NCI-H1092 (cell line): ENCODE measurements at regions not wholly inside any gene's neighbourhood (a gene's known extent, or its start where the extent isn't known, plus 50 kb on each side); places are given as distances from the start of the nearest gene placed in this dataset.
"Not testable (repeated sequence)": the region's sequence is repeated elsewhere in the genome, so short reads cannot be mapped to it uniquely, and the experiment has no call there.

ENCODE experiments used
- DNase-seq: peaks from one replicate; lab custom pipeline; 2025; lab: John Stamatoyannopoulos, UW

DNA sequence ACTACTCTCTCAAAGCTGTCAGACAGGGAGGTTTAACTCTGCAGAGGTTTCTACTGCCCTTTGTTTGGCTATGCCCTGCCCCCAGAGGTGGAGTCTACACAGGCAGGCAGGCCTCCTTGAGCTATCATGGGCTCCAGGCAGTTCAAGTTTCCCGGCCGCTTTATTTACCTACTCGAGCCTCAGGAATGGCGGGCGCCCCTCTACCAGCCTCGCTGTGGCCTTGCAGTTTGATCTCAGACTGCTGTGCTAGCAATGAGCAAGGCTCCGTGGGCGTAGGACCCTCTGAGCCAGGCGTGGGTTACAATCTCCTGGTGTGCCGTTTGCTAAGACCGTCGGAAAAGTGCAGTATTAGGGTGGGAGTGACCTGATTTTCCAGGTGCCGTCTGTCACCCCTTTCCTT is 124.3 kb downstream of the PTCHD1 start:
- not testable (repeated sequence) for DNase-seq

DNA sequence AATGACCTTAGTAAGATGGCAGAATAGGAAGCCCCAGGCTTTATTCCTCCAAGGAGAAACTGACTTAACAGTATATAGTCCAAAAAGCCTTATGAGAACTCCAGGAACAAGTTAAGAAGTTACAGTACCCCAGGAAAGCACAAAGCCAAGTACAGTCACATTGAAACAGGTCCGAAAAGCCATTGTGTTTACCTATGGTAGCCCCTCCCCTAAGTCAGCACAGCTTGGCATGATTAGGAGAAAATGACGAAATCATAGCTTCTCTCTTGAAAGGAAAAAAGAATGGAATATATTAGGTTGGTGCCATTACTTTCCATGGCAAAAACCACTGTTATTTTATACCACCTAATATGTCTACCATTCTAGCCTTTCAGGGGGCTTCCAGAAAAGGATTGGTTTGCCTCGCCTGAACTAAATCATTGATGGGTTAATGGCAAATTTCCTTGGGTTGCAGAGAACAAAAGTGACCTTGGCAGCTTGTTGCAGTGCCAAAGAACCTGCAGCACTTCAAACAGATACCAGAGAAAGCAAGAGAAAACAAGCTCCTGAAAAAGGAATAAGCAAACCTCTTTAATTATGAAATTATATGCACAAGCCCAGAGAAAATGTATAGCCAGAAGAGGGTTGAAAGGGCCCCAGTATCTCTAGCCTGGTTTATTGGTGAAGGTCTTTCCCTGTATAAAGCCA is 130.6 kb downstream of the PTCHD1 start:
- DNase-seq, result no peak

DNA sequence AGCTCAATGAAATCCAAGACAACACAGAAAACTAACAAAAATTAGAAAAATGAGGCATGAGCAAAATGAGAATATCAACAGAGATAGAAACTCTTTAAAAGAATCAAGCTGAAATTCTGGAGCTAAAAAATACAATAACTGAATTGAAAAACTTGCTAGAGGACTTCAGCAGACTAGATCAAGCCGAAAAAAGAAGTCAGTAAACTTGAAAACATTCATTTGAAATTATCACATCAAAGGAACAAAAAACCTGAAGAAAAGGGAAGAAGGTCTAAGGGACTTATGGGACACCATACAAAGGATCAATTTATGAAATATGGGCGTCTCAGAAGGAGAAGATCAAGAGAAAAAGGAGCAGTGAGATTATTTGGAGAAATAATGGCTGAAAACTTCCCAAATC is 131.3 kb downstream of the PTCHD1 start:
- no peak for DNase-seq

DNA sequence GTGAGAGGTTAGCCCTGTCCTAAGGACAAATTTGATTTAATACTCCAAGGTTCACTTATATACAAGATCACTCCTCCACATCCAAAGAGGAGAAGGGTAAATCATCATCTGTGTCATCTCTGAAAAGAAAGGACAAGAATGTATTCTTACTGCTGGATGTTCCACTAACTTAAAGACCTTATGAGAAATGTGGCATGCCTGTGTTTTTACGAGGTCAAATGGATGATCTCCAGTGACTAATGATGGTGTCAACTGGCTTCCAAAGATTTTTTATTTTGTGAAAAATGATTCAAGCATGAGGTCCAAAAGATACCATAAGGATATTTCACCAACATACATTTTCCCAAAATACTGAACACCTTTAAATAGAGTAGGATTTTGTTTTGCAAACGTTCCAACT is 143.4 kb downstream of the PTCHD1 start:
- DNase-seq, result no peak

DNA sequence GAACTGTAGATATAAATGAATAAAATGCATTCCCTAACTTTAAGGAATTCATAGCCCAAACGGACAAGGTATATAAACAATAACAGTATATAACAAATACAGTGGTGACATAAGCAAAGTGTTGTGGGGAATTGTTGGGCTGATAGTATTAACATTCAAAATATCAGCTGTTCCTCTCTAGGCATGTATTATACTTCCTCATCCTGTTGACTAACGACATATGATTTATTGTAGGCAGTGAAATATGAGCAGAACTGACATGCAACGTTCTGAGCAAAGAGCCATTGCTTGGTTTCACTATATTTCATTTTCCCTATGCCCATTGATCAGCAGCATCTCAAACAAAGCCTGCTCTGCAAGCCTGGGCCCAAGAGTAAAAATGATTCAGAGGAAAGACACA is 143.9 kb downstream of the PTCHD1 start:
- no peak for DNase-seq

DNA sequence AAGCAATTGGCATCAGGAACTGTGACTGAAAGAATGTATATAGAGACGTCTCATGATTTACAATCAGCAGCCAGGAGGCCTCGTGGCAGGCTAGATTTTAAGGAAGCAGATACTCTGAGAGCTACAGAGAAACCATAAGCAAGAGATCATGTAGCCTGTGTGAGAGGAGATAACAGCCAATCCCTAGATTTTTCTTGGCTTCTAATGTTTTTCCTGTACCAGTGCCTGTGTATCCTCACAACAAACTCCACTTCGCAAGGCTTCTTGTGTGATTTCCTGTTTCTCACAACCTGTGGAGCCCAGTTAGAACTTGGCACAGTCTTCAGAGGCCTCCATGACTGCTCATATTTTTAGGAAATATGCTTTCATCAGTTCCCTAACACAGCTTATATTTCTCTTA is 147.9 kb downstream of the PTCHD1 start:
- DNase-seq, result no peak

DNA sequence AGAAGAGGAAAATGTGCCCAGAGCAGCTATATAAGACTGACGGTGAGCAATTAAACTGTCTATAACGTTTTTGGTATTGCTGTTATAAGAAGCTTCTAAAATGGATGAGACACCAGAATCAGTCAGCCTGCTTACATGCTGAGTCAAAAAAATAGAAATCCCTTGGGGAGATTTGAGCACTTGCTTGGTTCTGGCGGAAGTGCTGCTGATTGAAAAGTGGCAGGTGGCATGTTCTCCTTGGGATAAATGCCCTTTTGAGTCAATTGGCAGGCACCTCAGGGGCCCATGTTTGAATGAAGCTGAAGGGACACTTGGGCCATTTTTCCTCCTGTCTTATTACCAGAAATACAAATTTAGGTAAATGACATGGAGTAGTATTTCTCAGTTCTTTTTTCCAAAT is 148.7 kb downstream of the PTCHD1 start:
- peak; percentile 11 for DNase-seq

DNA sequence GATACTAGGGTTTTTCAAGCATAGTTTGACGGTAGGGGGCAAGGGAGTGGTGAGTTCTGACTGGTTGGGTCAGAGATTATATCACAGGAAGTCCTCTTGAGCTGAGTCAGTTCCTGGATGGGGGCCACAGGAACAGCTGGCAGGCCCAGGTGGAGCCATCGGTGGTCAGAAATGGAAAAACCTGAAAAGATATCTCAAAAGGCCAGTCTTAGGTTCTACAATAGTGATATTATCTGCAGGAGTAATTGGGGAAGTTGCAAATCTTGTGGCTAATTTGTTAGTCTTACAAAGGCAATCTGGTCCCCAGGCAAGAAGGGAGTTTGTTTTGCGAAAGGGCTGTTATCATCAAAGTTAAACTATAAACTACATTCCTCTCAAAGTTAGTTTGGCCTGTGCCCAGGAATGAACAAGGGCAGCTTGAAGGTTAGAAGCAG is 159.3 kb downstream of the PTCHD1 start:
- DNase-seq, result no peak

DNA sequence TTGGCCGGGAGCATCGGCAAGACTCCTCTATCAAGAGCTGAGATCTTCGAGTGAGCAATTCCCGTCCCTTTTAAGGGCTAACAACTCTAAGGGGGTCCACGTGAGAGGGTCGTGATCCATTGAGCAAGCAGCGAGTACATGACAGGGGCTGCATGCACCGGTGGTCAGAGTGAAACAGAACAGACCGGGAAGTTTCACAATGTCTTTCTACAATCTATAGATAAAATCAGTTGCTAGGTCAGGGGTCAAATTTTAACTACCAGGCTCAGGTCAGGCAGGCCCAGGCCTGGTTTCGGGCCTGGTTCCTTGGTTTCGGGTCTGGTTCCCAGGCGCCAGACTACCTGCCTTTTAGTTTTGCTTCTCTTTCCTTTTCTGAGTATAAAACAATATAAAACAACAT is 160.1 kb downstream of the PTCHD1 start:
- no peak for DNase-seq

DNA sequence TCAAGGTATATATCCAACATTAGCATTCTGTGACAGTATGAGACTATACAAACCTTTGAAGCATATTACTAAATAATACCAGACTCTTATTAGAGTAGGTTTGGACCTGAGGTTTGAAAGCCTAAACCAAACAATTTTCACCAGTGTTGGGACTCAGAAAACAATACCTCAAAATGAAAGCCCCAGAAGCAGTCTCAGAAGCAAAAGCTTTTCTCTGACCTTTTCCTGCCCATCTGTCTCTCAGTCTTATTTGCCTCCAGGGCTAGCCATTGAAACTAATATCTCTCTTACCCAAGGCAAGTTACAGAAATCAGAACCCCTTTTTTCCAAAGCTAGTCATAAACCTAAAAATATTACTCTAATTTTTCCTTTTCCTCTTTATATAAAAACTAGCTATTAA is 163.3 kb downstream of the PTCHD1 start:
- no peak for DNase-seq

DNA sequence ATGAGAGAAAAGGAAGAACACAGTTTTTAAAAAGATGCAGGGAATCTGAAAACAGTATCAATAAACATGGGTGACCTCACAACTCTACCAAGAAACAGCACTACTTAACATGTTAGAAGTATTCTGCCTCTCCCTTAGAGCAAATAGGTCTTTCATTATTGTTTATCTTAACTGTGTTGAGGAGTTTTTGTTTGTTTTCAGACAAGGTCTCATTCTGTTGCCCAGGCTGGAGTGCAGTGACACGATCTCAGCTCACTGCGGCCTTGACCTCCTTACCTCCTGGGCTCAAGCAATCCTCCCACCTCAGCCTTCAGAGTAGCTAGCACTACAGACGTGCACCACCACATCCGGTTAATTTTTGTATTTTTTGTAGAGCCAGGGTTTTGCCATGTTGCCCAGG is 165.3 kb upstream of the PRDX4 start:
- DNase-seq, result no peak

DNA sequence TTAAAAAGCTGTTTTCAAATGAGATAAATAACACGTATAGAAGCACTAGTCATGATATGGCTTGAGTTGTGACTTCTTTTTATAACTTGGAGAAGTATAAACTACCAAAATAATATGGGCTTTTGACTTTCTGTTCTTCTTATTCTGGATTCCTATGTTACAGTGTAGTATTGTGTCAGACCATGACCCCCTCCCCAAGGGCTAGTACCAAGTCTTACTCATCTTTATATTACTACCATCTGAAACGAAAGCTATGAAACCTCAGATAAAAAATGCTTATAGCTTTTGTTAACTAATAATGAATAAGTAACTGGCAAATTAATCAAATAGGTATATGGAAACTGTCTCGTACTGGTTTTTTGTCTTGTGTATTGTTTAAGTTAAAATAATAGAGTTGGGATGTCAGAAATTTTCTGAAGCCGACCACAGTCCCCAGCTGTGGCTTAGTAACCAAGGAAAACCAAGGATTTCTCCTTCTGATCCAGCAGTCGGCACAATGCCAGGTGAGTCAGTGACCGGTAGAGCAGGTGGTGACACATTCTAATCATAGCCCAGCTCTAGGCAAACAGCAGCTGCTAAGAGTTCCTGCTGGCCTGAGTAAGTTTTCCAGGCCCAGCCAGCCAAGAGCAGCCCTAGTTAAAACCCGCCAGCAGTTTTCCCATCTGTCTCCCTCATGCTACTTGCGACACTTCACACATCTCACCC is 163.3 kb upstream of the PRDX4 start:
- peak; percentile 66 for DNase-seq

DNA sequence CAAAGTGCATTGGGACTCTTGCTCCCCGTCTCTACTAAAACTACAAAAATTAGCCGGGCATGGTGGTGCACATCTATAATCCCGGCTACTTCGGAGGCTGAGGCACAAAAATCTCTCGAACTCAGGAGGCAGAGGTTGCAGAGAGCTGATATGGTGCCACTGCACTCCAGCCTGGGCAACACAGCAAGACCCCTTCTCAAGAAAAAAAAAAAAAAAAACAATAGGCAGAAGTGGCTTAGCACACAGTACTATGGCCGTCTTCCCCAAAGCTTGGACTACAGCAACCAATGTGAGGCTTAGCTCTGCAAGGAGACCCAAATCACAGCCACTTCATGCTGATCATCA is 162.8 kb upstream of the PRDX4 start:
- no peak for DNase-seq

DNA sequence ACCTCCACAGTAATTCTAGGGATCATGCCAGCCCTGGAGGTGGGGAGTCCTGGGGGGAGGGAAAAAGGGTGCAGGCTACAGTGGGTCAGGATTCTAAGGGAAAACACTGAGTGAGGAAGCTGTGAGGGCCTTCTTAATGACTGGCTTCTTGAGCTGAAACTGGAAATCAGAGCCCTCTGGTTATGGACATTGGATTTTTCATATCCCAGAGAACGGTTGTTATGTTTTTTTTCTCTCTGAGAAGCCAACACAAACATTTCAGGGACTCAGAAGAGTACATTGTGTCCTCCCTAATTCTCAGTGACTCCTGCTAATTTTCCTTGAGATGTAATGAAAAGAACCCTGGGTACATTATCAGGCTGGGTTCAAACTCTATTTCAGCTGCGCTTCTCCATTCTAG is 162.4 kb upstream of the PRDX4 start:
- DNase-seq, result no peak

DNA sequence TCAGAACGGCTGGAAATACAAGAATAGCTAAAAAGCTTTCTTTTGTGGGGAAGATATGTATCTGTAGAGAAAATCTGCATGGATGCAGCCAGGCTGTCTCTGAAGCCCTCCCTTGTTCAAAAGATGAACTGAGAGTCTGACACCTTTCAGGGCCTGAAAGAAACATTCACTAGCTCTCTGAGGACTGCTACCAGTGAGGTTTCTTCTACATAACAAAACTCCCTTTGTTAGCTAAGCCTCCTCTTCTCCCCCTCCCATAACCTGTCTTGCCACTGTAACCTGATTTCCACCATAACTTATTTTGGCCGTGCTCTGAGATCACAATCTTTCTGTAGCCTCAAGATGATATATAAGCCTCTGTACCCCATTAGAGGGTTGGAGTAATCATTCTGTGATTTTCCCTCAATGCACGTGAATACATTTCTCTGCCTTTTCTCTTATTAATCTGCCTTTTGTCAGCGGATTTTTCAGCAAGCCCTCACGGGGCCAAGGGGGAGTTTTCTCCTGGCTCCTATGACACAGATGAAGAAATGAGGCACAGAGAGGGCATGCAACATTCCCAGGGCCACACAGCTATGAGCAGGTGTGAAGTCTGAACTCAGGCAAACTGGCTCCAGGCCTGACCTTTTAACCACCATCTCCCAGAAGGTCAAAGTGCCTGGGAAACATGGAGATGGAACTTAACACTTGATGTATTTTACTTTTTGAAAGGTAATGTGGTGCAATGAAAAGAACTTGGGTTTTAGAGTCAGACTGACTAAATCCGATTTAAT is 161.6 kb upstream of the PRDX4 start:
- no peak for DNase-seq

DNA sequence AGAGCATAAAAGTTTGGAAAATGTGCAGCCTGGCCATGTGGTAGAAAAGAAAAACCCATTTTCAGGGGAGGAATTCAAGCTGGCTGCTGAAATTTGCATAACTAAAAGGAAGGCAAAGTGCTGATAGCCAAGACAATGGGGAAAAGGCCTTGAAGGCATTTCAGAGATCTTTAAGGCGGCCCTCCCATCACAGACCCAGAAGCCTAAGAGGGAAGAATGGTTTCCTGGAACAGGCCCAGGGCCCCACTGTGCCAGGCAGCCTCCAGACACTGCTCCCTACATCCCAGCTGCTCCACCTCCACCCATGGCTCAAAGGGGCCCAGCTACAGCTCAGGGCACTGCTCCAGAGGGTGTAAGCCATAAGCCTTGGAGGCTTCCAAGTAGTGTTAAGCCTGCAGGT is 158.0 kb upstream of the PRDX4 start:
- DNase-seq, result no peak

DNA sequence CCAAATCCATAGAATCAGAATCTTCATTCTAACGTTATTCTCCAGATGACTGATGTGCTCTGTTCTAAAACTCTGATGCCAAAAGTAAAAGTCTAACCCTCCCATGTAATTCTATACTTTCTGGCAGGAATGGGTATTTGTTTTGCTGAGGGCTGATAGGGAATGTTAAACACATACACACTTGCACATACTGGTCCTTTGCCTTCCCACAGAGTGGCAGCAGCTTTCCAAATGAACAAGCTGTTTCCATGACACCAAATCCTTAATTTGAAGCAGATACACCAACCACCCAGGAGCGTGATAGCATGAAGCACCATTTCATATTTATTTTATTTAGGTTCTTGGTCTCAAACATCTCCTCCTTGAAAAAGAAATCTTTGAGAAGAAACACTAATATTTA is 155.5 kb upstream of the PRDX4 start:
- no peak for DNase-seq

DNA sequence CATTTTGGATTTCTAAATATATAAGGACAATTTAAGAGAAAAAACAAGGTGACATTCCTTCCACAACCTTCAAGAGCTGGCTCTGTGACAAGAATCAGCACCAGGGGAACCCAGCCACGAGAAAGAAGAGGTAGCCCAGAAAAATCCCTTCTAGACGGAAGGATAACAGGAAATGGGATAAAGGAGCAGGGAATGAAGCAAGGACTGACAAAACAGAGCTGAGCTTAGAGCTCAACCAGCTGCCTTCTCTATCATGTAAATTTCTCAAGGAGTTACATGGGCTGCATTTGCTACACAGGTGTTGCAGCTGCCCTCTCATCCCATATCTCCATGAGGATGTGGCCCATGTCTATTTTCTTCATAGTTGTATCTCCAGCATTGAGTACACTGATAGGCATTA is 154.2 kb upstream of the PRDX4 start:
- DNase-seq, result no peak

DNA sequence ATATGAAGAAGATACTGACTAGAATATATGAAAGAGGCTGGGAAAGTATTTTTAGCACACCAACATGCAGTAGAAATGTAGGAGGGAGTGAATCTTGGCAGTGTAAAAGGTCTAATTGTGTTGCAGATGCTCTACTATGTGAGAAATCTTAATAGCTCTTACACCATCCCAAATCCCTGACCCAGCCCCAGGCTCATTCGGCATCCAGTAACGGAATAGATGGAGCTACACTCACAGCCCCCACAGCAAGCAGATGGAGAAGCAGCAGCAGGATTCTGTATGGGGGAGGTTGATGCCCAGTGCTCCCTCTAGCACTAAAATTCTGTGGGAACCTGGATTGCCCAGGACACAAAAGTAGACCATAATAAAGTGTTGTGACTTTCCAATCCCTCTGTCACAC is 153.2 kb upstream of the PRDX4 start:
- DNase-seq, result no peak

DNA sequence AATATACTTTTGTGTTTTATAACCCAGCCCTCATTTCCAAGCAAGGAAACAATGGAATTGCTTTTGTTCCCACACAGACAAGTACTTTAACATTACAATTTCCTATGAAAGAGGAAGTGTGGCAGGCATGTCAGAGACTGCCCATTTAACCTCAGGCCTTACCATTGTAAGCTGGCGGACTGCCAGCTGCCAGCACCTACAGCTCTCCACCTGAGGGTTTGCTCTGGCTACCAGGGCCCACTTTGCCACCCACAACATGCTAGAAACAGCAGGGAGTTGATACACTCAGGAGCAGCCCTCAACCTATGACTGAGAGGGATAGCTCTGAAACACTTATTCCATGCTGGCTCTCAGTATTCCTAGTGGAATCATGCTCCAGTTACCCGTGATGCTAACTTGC is 152.3 kb upstream of the PRDX4 start:
- DNase-seq, result no peak

DNA sequence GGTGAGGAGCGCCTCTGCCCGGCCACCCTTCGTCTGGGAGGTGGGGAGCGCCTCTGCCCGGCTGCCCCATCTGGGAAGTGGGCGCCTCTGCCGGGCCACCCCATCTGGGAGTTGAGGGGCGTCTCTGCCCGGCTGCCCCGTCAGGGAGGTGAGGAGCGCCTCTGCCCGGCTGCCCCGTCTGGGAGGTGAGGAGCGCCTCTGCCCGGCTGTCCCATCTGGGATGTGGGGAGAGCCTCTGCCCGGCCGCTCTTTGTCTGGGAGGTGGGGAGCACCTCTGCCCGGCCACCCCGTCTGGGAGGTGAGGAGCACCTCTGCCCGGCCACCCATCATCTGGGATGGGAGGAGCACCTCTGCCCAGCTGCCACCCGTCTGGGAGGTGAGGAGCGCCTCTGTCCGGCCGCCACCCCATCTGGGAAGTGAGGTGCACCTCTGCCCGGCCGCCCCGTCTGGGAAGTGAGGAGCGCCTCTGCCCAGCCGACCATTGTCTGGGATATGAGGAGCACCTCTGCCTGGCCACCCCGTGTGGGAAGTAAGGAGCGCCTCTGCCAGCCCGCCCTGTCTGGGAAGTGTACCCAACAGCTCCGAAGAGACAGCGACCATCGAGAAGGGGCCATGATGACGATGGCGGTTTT is 144.2 kb upstream of the PRDX4 start:
- not testable (repeated sequence) for DNase-seq

DNA sequence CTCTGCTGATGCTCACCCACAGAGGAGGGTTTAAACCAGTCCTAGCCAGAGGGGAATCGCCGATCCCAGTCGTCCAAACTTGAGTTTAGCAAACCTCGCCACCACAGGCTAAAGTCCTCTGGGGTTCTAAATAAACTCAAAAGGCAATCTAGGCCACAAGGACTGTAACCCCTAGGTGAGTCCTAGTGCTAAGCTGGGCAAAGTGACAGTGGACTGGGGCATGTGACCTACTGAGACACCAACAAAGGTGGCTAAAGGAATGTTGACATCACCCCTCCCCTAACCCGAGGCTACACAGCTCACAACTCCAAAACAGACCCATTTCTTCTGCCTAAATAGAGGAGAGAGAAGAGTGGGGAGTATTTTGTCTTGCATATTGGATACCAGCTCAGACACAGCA is 142.8 kb upstream of the PRDX4 start:
- no peak for DNase-seq

DNA sequence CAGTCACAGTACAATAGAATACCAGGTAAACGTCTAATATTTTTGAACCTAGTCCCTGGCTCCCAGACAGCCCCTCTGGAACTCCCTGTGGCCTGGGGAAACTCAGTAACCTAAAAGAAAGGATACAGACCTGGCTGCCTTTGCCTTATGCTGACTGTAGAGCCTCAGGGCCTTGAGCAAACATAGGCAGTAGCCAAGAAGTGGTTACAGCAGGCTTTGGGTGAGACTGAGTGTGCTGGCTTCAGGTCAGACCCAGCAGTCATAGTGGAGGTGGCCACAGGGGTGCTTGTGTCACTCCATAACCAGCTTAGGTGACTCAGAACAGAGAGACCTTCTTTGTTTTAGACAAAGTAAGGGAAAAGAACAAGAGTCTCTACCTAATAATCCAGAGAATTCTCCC is 141.8 kb upstream of the PRDX4 start:
- no peak for DNase-seq
